Activated T-helper 1 cell treated with anti-CD3 and anti-CD28 coated beads, Interleukin-12 subunit alpha, Interleukin-12 subunit beta, Interleukin-2, Interleukin-4 antibody, amounts not matched to agents 30 ng/mL and 10 ng/mL and 1 ng/mL, durations not matched to agents 14 hours and 24 hours and 36 hours (primary cell): ENCODE measurements at regions not wholly inside any gene's neighbourhood (a gene's known extent, or its start where the extent isn't known, plus 50 kb on each side); places are given as distances from the start of the nearest gene placed in this dataset.

Experiments
- DNase-seq: peaks from one replicate; pipeline ENCODE4 v3.0.0; 2021; ENCODE audit warnings: low spot score
- H3K27ac Mint-ChIP-seq: one replicate; pipeline ENCODE4 v1.8.0; 2021; ENCODE audit warnings: mild to moderate bottlenecking, mixed read lengths
- H3K27me3 Mint-ChIP-seq: one replicate; pipeline ENCODE4 v1.8.0; 2022; ENCODE audit warnings: mild to moderate bottlenecking, moderate library complexity, mixed read lengths; ENCODE audit not compliant: insufficient read depth
- H3K36me3 Mint-ChIP-seq: one replicate; pipeline ENCODE4 v1.8.0; 2021; ENCODE audit warnings: low read depth, mixed read lengths
- H3K4me1 Mint-ChIP-seq: one replicate; pipeline ENCODE4 v1.8.0; 2021; ENCODE audit warnings: low read depth, mixed read lengths
- H3K4me3 Mint-ChIP-seq: one replicate; pipeline ENCODE4 v1.8.0; 2021; ENCODE audit warnings: mild to moderate bottlenecking, moderate library complexity, mixed read lengths
- H3K9me3 Mint-ChIP-seq: one replicate; pipeline ENCODE4 v1.8.0; 2021; ENCODE audit warnings: mixed read lengths
- intact Hi-C: fragments of 100-400 bp; cut with micrococcal nuclease; formaldehyde crosslinking; loops from one replicate; pipeline ENCODE4 v1.15.1; 2024

DNA sequence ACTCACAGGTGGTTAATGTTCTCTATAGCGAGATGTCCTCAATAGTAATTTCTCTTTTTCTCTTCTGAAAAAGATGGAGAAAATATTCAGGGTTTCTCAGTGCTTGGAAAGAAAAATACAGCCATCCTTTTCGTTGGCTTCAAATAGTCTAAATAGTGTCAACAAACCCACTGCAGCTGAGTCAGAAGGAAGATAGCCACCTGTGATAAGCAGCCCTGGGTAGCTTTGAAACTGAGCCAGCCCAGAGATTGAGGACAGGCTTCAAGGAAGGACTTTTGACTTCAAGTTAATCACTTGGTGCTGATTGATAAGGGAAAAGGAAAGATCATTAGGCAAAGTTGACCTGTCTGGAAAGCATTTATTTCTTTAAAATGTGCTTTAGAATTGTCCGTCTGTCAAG, 78.7 kb upstream of the TYRP1 start:
- intact Hi-C loops, result no loop called here
- Mint-ChIP-seq H3K27me3 (no peaks in the 10 kb centered on the region), H3K27ac (no peak overlapping the region), H3K4me3 (no peak overlapping the region), H3K4me1 (no peaks in the 10 kb centered on the region), H3K36me3 (no peaks in the 10 kb centered on the region), H3K9me3 (peaks cover 4% of the 10 kb centered on the region)
- DNase-seq, result no peak

DNA sequence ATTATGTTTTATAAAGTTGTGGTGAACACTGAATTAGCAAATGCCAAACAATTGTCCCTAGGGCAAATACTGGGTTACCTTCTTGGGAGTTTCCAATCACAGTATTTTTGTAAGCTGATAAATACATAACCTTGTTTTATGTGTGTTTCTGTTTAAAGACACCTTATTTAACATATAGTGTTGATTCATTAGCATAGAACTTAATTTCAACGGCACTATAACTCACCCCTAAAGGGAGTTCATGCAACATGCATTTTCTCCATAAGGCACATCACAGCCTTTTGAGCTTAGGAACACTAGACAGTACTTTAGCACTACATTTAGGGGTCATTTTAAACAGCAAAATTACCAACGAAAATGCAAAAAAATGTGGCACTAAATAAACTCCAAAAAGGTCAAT, 74.2 kb upstream of the TYRP1 start:
- Mint-ChIP-seq H3K36me3 (no peaks in the 10 kb centered on the region), H3K4me3 (no peak overlapping the region), H3K27ac (no peak overlapping the region), H3K9me3 (no peaks in the 10 kb centered on the region), H3K4me1 (no peaks in the 10 kb centered on the region), H3K27me3 (no peaks in the 10 kb centered on the region)
- no peak for DNase-seq
- intact Hi-C loops, result no loop called here

DNA sequence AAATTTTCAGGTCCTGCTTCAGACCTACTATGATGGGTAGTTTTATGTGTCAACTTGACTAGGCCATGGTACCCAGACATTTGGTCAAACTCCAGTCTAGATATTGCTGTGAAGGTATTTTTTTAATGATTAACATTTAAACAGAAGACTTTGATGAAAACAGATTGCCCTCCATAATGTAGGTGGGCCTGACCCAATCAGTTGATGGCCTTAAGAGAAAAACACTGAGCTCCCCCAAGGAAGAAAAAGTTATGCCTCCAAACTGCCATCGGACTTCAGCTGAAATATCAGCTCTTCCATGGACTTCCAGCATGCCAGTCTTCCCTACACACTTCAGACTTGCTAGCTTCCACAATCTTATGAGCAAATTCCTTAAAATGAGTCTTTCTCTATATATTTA, 67.3 kb upstream of the TYRP1 start:
- Mint-ChIP-seq H3K4me1 (no peaks in the 10 kb centered on the region), H3K27ac (no peak overlapping the region), H3K27me3 (no peaks in the 10 kb centered on the region), H3K36me3 (no peaks in the 10 kb centered on the region), H3K4me3 (no peak overlapping the region), H3K9me3 (no peaks in the 10 kb centered on the region)
- intact Hi-C loops, result no loop called here
- no peak for DNase-seq

DNA sequence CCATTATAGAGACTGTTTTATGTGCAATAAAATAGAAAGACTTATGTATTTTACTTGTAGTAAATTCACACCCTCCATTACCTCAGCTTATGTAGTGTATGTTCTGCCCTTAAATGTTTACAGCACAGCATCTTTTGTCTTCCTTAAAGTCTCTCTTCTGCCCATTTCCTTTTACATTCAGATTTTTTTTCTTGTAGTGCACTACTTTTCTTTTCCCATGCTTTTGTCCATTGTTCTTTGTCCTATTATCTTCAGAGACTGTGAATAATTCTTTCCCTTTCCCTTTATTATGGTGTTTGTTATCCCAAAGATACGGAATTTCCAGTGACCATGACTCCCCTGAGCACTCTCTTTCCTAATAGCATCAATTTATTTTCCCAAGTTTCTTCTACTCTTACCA, 66.1 kb upstream of the TYRP1 start:
- Mint-ChIP-seq H3K36me3 (no peaks in the 10 kb centered on the region), H3K27ac (no peak overlapping the region)
- intact Hi-C loops, result no loop called here

DNA sequence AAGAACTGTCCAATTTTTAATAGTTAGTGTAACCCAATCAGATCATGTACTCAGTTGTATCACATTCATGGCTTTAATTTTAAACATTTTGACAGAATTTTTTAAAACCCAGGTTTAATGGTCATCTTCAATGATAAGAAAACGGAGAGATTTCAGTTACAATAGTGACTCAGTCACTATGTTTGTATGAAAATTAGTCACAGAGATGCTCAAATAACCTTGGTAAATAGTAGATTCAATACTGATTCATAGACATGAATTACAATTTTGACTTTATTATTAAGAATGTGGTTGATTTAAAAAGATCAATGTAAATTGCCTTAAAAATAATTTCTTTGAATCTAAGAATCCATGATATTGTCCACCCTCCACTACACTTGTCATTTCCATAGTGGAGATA, 64.6 kb upstream of the TYRP1 start:
- H3K27me3 Mint-ChIP-seq, result no peaks in the 10 kb centered on the region

More for the DNA sequence above, 66.1 kb upstream of the TYRP1 start:
- no peaks in the 10 kb centered on the region for H3K4me1 Mint-ChIP-seq
- no peak for DNase-seq
- H3K9me3 Mint-ChIP-seq, result no peaks in the 10 kb centered on the region
- H3K27me3 Mint-ChIP-seq, result no peaks in the 10 kb centered on the region
- no peak overlapping the region for H3K4me3 Mint-ChIP-seq

DNA sequence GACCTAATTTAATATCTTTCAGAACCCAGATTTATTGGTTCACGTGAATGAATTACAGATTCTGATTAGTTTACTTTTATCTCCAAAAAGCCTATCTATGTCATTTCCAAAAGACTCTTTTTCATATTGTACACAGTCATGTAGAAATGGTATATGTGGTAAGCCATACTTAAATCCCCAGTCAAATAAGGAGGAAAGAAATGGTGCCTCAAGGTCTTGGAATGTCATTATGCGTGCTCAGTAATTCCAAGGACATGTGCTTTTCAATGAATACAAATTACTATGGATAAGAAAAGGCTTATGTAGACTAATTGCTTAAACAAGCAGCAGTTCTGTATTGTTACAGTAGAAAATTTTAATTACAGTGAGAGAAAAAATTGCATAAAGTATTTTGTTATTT, 64.1 kb upstream of the TYRP1 start:
- Mint-ChIP-seq H3K36me3 (no peaks in the 10 kb centered on the region), H3K9me3 (no peaks in the 10 kb centered on the region), H3K4me1 (no peaks in the 10 kb centered on the region), H3K27ac (no peak overlapping the region), H3K27me3 (no peaks in the 10 kb centered on the region), H3K4me3 (no peak overlapping the region)
- intact Hi-C loops, result no loop called here
- DNase-seq, result no peak

More for the DNA sequence above, 64.6 kb upstream of the TYRP1 start:
- intact Hi-C loops, result no loop called here
- no peaks in the 10 kb centered on the region for H3K4me1 Mint-ChIP-seq
- no peak overlapping the region for H3K27ac Mint-ChIP-seq
- no peaks in the 10 kb centered on the region for H3K36me3 Mint-ChIP-seq
- H3K9me3 Mint-ChIP-seq, result no peaks in the 10 kb centered on the region
- H3K4me3 Mint-ChIP-seq, result no peak overlapping the region
- DNase-seq, result no peak

DNA sequence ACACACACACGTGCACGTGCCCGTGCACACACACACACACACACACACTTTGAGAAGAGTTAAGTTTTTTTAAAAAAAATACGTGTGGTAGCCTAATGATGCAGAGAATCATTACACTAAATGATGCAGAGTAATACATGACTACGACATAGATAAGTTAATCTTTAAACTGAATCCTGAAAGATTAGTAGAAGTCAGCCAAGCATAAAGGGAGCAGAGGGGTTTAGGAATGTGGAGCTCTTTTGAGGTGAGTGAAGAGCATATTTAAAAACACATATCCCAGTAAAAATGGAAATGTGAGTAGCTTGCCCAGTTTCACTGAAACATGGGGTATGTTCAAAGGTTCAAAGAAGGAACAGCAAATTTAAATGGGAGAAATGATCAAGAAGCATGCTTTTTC, 61.3 kb upstream of the TYRP1 start:
- intact Hi-C loops, result no loop called here

DNA sequence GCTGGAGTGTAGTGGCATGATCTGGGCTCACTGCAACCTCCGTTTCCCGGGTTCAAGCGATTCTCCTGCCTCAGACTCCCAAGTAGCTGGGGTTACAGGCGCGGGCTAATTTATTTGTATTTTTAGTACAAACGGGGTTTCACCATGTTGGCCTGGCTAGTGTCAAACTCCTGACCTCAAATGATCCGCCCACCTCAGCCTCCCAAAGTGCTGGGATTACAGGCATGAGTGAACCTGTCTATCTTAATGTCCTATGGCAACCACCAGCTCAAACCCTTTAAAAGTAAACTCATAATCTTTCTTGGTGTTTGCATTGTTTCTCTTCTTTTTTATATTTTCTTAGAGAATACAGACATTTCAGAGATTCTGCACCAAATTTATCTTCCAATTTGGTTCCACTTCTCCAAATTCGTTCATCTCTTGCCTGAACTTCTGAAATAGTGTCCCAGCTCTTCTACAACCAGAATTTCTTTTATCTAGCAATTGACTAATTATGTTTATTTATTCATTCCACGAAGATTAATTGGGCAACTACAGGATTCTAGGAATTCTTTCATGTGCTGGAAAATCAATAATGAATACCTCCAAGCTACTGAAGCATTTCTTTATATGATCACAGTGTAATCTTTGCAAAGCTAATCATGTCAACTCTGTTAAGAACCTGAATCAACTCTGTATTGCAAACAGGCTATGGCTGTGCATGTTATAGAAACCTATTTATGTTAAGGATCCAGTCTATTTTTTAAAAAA, 60.0 kb upstream of the TYRP1 start:
- H3K27ac Mint-ChIP-seq, result no peak overlapping the region
- no peaks in the 10 kb centered on the region for H3K36me3 Mint-ChIP-seq
- no peaks in the 10 kb centered on the region for H3K27me3 Mint-ChIP-seq
- intact Hi-C loops, result no loop called here
- peaks cover 5% of the 10 kb centered on the region for H3K9me3 Mint-ChIP-seq
- H3K4me1 Mint-ChIP-seq, result no peaks in the 10 kb centered on the region
- no peak overlapping the region for H3K4me3 Mint-ChIP-seq
- DNase-seq, result no peak

More for the DNA sequence above, 61.3 kb upstream of the TYRP1 start:
- Mint-ChIP-seq H3K36me3 (no peaks in the 10 kb centered on the region), H3K27me3 (no peaks in the 10 kb centered on the region), H3K4me3 (no peak overlapping the region), H3K9me3 (peaks cover 5% of the 10 kb centered on the region), H3K27ac (no peak overlapping the region), H3K4me1 (no peaks in the 10 kb centered on the region)
- no peak for DNase-seq

DNA sequence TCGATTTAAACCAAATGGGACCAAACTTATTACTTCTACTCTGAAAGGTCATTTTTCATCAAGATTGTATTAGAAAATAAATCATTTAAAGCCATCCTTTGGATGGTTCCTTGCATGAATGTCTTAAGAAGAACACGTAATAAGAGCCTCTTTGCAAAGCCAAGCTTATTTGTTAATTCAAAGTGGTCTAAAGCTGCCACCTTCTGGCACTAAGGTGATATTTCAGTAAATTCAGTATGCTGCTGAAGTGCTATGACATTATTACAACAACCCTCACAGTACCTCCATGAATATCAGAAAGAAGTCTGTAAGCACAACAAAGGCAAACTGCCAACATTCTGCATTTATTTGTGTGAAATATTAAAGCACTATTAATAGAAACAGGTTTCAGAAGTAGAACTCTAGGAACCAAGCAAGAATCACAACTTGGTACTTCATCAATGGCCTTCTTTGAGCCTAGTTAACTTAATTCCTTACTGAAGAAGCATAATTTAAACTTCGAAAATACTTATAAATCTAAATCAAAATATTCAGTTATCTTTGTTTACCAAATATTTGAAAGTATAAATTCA, 53.1 kb upstream of the TYRP1 start:
- Mint-ChIP-seq H3K9me3 (peaks cover 5% of the 10 kb centered on the region), H3K4me1 (no peaks in the 10 kb centered on the region), H3K36me3 (no peaks in the 10 kb centered on the region), H3K27ac (no peak overlapping the region), H3K27me3 (no peaks in the 10 kb centered on the region), H3K4me3 (no peak overlapping the region)
- intact Hi-C loops, result no loop called here
- DNase-seq, result no peak

DNA sequence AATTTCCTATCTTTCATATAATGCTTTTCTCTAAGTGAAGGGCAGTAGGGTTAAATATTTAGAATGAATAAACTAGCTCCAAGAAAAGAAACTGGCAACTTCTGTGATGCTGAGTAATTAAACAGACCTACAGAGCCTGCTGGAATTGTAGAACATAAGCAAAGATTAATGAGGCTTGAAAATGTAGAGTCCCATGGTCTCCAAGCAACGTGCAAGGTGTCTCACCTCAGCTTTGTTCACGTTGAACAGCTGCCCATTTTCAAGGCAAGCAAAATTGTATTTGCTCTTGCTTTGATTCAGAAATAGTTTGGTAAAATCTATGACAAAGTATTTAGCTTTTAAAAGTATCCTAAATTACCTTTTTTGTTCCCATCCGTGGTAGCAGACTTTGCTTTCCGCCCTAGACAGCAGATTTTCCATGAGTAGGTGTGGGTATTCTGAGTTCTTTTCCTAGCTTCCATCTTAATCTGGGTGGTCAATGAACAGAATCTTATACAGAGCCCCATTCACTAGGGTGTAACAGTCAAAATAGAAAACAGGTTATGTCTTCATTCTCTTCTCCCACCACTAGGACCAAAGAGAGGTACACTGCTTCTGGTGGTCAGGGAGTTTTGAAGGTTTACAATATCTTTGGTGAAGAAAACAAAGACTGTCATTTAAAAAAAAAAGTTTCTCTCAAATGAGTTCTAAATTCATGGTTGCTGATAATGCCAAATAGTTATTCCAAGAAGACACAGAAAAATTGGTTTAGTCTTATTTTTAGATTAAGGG, 52.1 kb upstream of the TYRP1 start:
- no peak overlapping the region for H3K4me3 Mint-ChIP-seq
- no peaks in the 10 kb centered on the region for H3K36me3 Mint-ChIP-seq
- no peak for DNase-seq
- no peaks in the 10 kb centered on the region for H3K27me3 Mint-ChIP-seq
- no peaks in the 10 kb centered on the region for H3K4me1 Mint-ChIP-seq
- peaks cover under 1% of the 10 kb centered on the region for H3K9me3 Mint-ChIP-seq
- intact Hi-C loops, result no loop called here
- H3K27ac Mint-ChIP-seq, result no peak overlapping the region
